Mammary epithelial cell (primary cell): ENCODE measurements at regions not wholly inside any gene's neighbourhood (a gene's known extent, or its start where the extent isn't known, plus 50 kb on each side); places are given as distances from the start of the nearest gene placed in this dataset.

Experiments used
- CTCF ChIP-seq, 2 donors: IDR thresholded peaks in 1 of 2; conservative IDR thresholded peaks in 1 of 2; 2 replicates each; pipeline ENCODE4 v1.5.1; 2011 to 2012; ENCODE audit warnings: inconsistent platforms in 2 of 2, low read length in 2 of 2, mild to moderate bottlenecking in 2 of 2, control low read depth in 1 of 2, low read depth in 1 of 2; ENCODE audit not compliant: insufficient read depth in 1 of 2; ENCODE audit errors: extremely low read depth in 1 of 2
- EZH2 ChIP-seq: IDR thresholded peaks from 2 replicates; pipeline ENCODE4 v1.6.1; 2012; ENCODE audit warnings: low read length, inconsistent platforms, borderline replicate concordance

GRCh38 chr12:81944886-81945285, 185.7 kb upstream of the PPFIA2 start:
- no peak for TF ChIP-seq CTCF (conservative IDR thresholded peaks at IDR 0.05 in 1 of 2, IDR thresholded peaks at IDR 0.05 in 1 of 2; ENCODE audit: extremely low read depth in 1 of 2, insufficient read depth in 1 of 2, low read depth in 1 of 2, low read length in 2 of 2)
- TF ChIP-seq EZH2, result no peak
